ENCODE measurements at regions not wholly inside any gene's neighbourhood (a gene's known extent, or its start where the extent isn't known, plus 50 kb on each side); places are given as distances from the start of the nearest gene placed in this dataset.

DNA sequence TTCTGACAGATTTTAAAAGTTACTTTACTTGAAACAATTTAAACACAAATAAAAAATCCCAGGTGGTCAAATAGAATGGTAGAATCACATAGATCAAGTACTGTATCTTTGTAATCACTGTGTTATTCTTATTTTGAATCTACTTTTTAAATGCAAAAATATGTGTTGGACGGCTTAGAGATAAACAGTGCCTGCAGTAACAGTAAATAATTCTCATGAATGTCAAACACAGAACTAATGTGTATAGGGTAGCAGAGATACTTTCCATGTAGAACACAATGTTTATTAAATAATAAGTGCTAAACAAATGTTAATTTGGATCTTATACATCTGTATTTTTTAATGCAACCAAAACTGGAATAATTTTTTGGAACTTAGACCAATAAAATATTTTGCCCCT is 1199.4 kb downstream of the SORCS1 start:
- H4K20me1 ChIP-seq (ENCODE audit: insufficient read depth, low read length): no peaks in the 10 kb centered on the region
- no peaks in the 10 kb centered on the region for H3K27me3 ChIP-seq (replicated peaks; ENCODE audit: insufficient read depth, low read length)
- no peak overlapping the region for H3K4me2 ChIP-seq (ENCODE audit: low read depth, low read length)
- H3K9me3 ChIP-seq (replicated peaks; ENCODE audit: insufficient read depth, low read length): no peaks in the 10 kb centered on the region
- no peaks in the 10 kb centered on the region for H3K4me1 ChIP-seq (ENCODE audit: low read length)
- no peak overlapping the region for H3K27ac ChIP-seq (ENCODE audit: low read length)
- no peaks in the 10 kb centered on the region for H3K79me2 ChIP-seq (ENCODE audit: low read length)
- H3K36me3 ChIP-seq (replicated peaks; ENCODE audit: insufficient read depth, low read length): no peaks in the 10 kb centered on the region
- no peaks in the 10 kb centered on the region for H3K9me2 ChIP-seq (replicated peaks; ENCODE audit: insufficient read depth, low read length)
- no peak for DNase-seq
- no peak overlapping the region for H3K4me3 ChIP-seq (ENCODE audit: low read length)
- H3K9ac ChIP-seq (ENCODE audit: low read length): no peak overlapping the region
- H2AFZ ChIP-seq (ENCODE audit: low read length): no peak overlapping the region
- TF ChIP-seq EZH2 (optimal IDR thresholded peaks at IDR 0.05; ENCODE audit: low read depth, low read length) (no peak), CTCF (IDR thresholded peaks at IDR 0.05; ENCODE audit: low read length) (no peak), EZH2phosphoT487 (IDR thresholded peaks at IDR 0.05; ENCODE audit: low read length) (no peak)
- no peaks in the 10 kb centered on the region for H3F3A ChIP-seq (ENCODE audit: insufficient read depth, low read length)

DNA sequence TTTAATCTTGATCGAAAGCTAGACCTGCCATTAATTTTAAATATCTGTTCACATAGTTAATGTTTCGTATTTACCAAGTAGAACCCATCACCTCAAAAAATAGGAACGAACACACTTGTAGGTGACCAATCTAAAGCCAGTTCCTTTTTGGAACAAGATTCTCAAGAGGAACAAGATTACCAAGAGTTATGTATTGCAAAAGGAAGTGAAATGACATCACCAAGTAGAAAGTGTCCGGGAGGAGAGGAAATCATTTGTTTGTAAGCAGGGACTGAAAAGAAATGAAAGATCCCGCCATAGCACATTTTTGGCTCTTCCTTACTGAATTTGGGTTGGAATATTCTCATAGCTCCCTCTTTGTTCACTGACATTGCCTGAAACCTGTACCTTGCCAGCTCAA is 1200.5 kb downstream of the SORCS1 start:
- DNase-seq: no peak
- no peaks in the 10 kb centered on the region for H3K9me3 ChIP-seq (replicated peaks; ENCODE audit: insufficient read depth, low read length)
- no peaks in the 10 kb centered on the region for H3K9me2 ChIP-seq (replicated peaks; ENCODE audit: insufficient read depth, low read length)
- H3K27ac ChIP-seq (ENCODE audit: low read length): no peak overlapping the region
- no peak overlapping the region for H3K4me3 ChIP-seq (ENCODE audit: low read length)
- H3K27me3 ChIP-seq (replicated peaks; ENCODE audit: insufficient read depth, low read length): no peaks in the 10 kb centered on the region
- H3K79me2 ChIP-seq (ENCODE audit: low read length): no peaks in the 10 kb centered on the region
- H3K36me3 ChIP-seq (replicated peaks; ENCODE audit: insufficient read depth, low read length): no peaks in the 10 kb centered on the region
- H4K20me1 ChIP-seq (ENCODE audit: insufficient read depth, low read length): no peaks in the 10 kb centered on the region
- no peak overlapping the region for H3K4me2 ChIP-seq (ENCODE audit: low read depth, low read length)
- no peak overlapping the region for H3K9ac ChIP-seq (ENCODE audit: low read length)
- no peaks in the 10 kb centered on the region for H3F3A ChIP-seq (ENCODE audit: insufficient read depth, low read length)
- H2AFZ ChIP-seq (ENCODE audit: low read length): no peak overlapping the region
- no peaks in the 10 kb centered on the region for H3K4me1 ChIP-seq (ENCODE audit: low read length)
- no peak for TF ChIP-seq CTCF (IDR thresholded peaks at IDR 0.05; ENCODE audit: low read length)
- TF ChIP-seq EZH2phosphoT487 (IDR thresholded peaks at IDR 0.05; ENCODE audit: low read length): no peak
- TF ChIP-seq EZH2 (optimal IDR thresholded peaks at IDR 0.05; ENCODE audit: low read depth, low read length): no peak

GRCh38 chr10:105963334-105963884 is 1201.1 kb downstream of the SORCS1 start:
- Histone ChIP-seq H3K4me1 (ENCODE audit: low read length) (no peaks in the 10 kb centered on the region), H3F3A (ENCODE audit: insufficient read depth, low read length) (no peaks in the 10 kb centered on the region)

More at GRCh38 chr10:105963334-105963884, 1201.1 kb downstream of the SORCS1 start:
- H3K4me3 ChIP-seq (ENCODE audit: low read length): no peak overlapping the region
- no peaks in the 10 kb centered on the region for H3K36me3 ChIP-seq (replicated peaks; ENCODE audit: insufficient read depth, low read length)
- H3K4me2 ChIP-seq (ENCODE audit: low read depth, low read length): no peak overlapping the region
- no peaks in the 10 kb centered on the region for H3K27me3 ChIP-seq (replicated peaks; ENCODE audit: insufficient read depth, low read length)
- H3K9me2 ChIP-seq (replicated peaks; ENCODE audit: insufficient read depth, low read length): no peaks in the 10 kb centered on the region
- no peaks in the 10 kb centered on the region for H3K9me3 ChIP-seq (replicated peaks; ENCODE audit: insufficient read depth, low read length)
- TF ChIP-seq EZH2phosphoT487 (IDR thresholded peaks at IDR 0.05; ENCODE audit: low read length) (no peak), CTCF (IDR thresholded peaks at IDR 0.05; ENCODE audit: low read length) (no peak)
- no peaks in the 10 kb centered on the region for H4K20me1 ChIP-seq (ENCODE audit: insufficient read depth, low read length)
- no peak overlapping the region for H2AFZ ChIP-seq (ENCODE audit: low read length)
- no peaks in the 10 kb centered on the region for H3K79me2 ChIP-seq (ENCODE audit: low read length)
- DNase-seq: no peak
- no peak overlapping the region for H3K27ac ChIP-seq (ENCODE audit: low read length)
- H3K9ac ChIP-seq (ENCODE audit: low read length): no peak overlapping the region

All from MM.1S (cell line).